WTC11 (cell line): ENCODE measurements at regions not wholly inside any gene's neighbourhood (a gene's known extent, or its start where the extent isn't known, plus 50 kb on each side); places are given as distances from the start of the nearest gene placed in this dataset.

ENCODE experiments used
- ATAC-seq: fragments of 200-7000 bp; cut with Tn5 transposase; 2 replicates; pipeline ENCODE4 v1.10.0; 2021; ENCODE audit warnings: mild to moderate bottlenecking, moderate library complexity
- CTCF ChIA-PET: fragments of 300-600 bp; sonication (Branson Sonifier 250); formaldehyde crosslinking; loops from one replicate; lab custom pipeline; 2021; ENCODE audit warnings: antibody characterized with exemption; lab: Charles Lee
- POLR2A ChIA-PET: fragments of 350-600 bp; sonication (Branson Sonifier 250); formaldehyde crosslinking; loops from one replicate; lab custom pipeline; 2021; ENCODE audit warnings: antibody characterized with exemption; lab: Charles Lee
- DNase-seq: peaks from one replicate; pipeline ENCODE4 v3.0.0; 2021; ENCODE audit warnings: low spot score
- H3K27ac Mint-ChIP-seq: 2 replicates; pipeline ENCODE4 v1.8.0; 2021; ENCODE audit warnings: mixed read lengths
- H3K27me3 Mint-ChIP-seq: 2 replicates; pipeline ENCODE4 v1.8.0; 2021; ENCODE audit warnings: low read depth, mild to moderate bottlenecking, moderate library complexity, mixed read lengths
- H3K36me3 Mint-ChIP-seq: 2 replicates; pipeline ENCODE4 v1.8.0; 2021; ENCODE audit warnings: mixed read lengths
- H3K4me1 Mint-ChIP-seq: 2 replicates; pipeline ENCODE4 v1.8.0; 2022; ENCODE audit warnings: mixed read lengths
- H3K4me3 Mint-ChIP-seq: 2 replicates; pipeline ENCODE4 v1.8.0; 2021; ENCODE audit warnings: mild to moderate bottlenecking, moderate library complexity, mixed read lengths
- H3K9me3 Mint-ChIP-seq: 2 replicates; pipeline ENCODE4 v1.8.0; 2021; ENCODE audit warnings: mixed read lengths
- ELF4 ChIP-seq: sonication (generic); formaldehyde crosslinking; IDR thresholded peaks from 2 replicates; pipeline ENCODE4 v1.8.1; 2022; ENCODE audit warnings: low read depth, mild to moderate bottlenecking, moderate library complexity, missing genetic modification reagents
- ETV6 ChIP-seq: sonication (generic); formaldehyde crosslinking; IDR thresholded peaks from 2 replicates; pipeline ENCODE4 v1.8.1; 2022; ENCODE audit warnings: mild to moderate bottlenecking, missing genetic modification reagents
- HMGA2 ChIP-seq: fragments of 250-450 bp; sonication (Bioruptor Pico); IDR thresholded peaks from 2 replicates; pipeline ENCODE4 v1.4.0; 2021; ENCODE audit warnings: mild to moderate bottlenecking, moderate library complexity
- JAZF1 ChIP-seq: fragments of 250-450 bp; sonication (Bioruptor Pico); IDR thresholded peaks from 2 replicates; pipeline ENCODE4 v1.9.0; 2021; ENCODE audit warnings: moderate library complexity, mild to moderate bottlenecking, inconsistent platforms
- NR1H2 ChIP-seq: sonication (generic); formaldehyde crosslinking; IDR thresholded peaks from 2 replicates; pipeline ENCODE4 v1.9.0; 2021; ENCODE audit warnings: mild to moderate bottlenecking, moderate library complexity, missing genetic modification reagents
- NR2C2 ChIP-seq: sonication (generic); formaldehyde crosslinking; IDR thresholded peaks from 2 replicates; pipeline ENCODE4 v1.8.0; 2022; ENCODE audit warnings: mild to moderate bottlenecking, missing genetic modification reagents
- NR3C1 ChIP-seq: sonication (generic); formaldehyde crosslinking; conservative IDR thresholded peaks from 2 replicates; pipeline ENCODE4 v1.8.1; 2023; ENCODE audit warnings: low read depth, mild to moderate bottlenecking, missing genetic modification reagents
- SMAD3 ChIP-seq: sonication (generic); formaldehyde crosslinking; IDR thresholded peaks from 2 replicates; pipeline ENCODE4 v1.8.0; 2022; ENCODE audit warnings: missing genetic modification reagents, mild to moderate bottlenecking, borderline replicate concordance
- SMAD4 ChIP-seq: sonication (generic); formaldehyde crosslinking; IDR thresholded peaks from 2 replicates; pipeline ENCODE4 v1.8.0; 2022; ENCODE audit warnings: mild to moderate bottlenecking, missing genetic modification reagents
- SOX15 ChIP-seq: fragments of 250-450 bp; sonication (Bioruptor Pico); IDR thresholded peaks from 2 replicates; pipeline ENCODE4 v1.9.0; 2021; ENCODE audit warnings: mild to moderate bottlenecking
- TEAD1 ChIP-seq: sonication (generic); formaldehyde crosslinking; IDR thresholded peaks from 2 replicates; pipeline ENCODE4 v1.8.0; 2022; ENCODE audit warnings: mild to moderate bottlenecking, missing genetic modification reagents
- ZNF232 ChIP-seq: sonication (generic); formaldehyde crosslinking; IDR thresholded peaks from 2 replicates; pipeline ENCODE4 v1.8.0; 2022; ENCODE audit warnings: mild to moderate bottlenecking, missing genetic modification reagents
- ZNF317 ChIP-seq: sonication (generic); formaldehyde crosslinking; IDR thresholded peaks from 2 replicates; pipeline ENCODE4 v1.8.1; 2023; ENCODE audit warnings: low read depth, mild to moderate bottlenecking, moderate library complexity, missing genetic modification reagents, borderline replicate concordance
- ZNF396 ChIP-seq: fragments of 250-450 bp; sonication (Bioruptor Pico); IDR thresholded peaks from 2 replicates; pipeline ENCODE4 v1.8.0; 2021; ENCODE audit warnings: mild to moderate bottlenecking, moderate library complexity, borderline replicate concordance
- TF ChIP-seq, protein P1 (sequence below): sonication (generic); formaldehyde crosslinking; conservative IDR thresholded peaks from 2 replicates; pipeline ENCODE4 v1.8.1; 2022; ENCODE audit warnings: mild to moderate bottlenecking, missing genetic modification reagents
- TF ChIP-seq, protein P2 (sequence below): sonication (generic); formaldehyde crosslinking; IDR thresholded peaks from 2 replicates; pipeline ENCODE4 v1.8.1; 2023; ENCODE audit warnings: mild to moderate bottlenecking, missing genetic modification reagents, moderate library complexity
- TF ChIP-seq, protein P3 (sequence below): fragments of 250-450 bp; sonication (Bioruptor Pico); IDR thresholded peaks from 2 replicates; pipeline ENCODE4 v1.9.0; 2021; ENCODE audit warnings: mild to moderate bottlenecking
- TF ChIP-seq, protein P4 (sequence below): sonication (generic); formaldehyde crosslinking; IDR thresholded peaks from 2 replicates; pipeline ENCODE4 v1.8.1; 2023; ENCODE audit warnings: mild to moderate bottlenecking, missing genetic modification reagents, moderate library complexity
- TF ChIP-seq, protein P5 (sequence below): sonication (generic); formaldehyde crosslinking; IDR thresholded peaks from 2 replicates; pipeline ENCODE4 v1.8.0; 2023; ENCODE audit warnings: missing genetic modification reagents, mild to moderate bottlenecking, borderline replicate concordance
- TF ChIP-seq, protein P6 (sequence below): sonication (generic); formaldehyde crosslinking; IDR thresholded peaks from 2 replicates; pipeline ENCODE4 v1.8.0; 2022; ENCODE audit warnings: missing genetic modification reagents

DNA sequence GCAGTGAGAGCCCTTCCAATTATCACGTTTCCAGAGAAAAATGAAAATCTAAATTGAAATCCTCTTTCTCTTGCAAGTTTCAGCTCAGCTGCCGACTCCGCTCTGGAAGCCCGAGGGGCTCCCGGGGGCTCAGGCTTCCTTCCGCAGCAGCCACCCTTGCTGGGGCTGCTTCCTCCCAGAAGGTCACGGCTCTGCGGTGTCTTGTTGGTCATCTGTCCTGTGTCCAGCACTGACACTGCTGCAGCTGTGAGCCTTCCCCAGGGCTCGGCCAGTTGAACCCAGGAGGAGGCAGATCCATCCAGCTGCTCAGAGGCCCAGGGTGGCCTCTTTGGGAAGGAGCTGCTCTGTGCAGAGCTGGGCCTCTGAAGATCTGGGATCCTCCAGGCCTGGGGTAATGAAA lies 1337.2 kb downstream of the TBC1D22A start:
- Mint-ChIP-seq H3K4me3 (no peak overlapping the region), H3K27ac (no peak overlapping the region), H3K4me1 (peaks cover 6% of the 10 kb centered on the region), H3K36me3 (no peaks in the 10 kb centered on the region), H3K27me3 (no peaks in the 10 kb centered on the region), H3K9me3 (0 out of 2 replicates have a peak, but pooled peaks cover 6% of the 10 kb centered on the region)
- no peak for ATAC-seq
- POLR2A ChIA-PET, result no interaction called here
- no peak for DNase-seq
- CTCF ChIA-PET, result no interaction called here
- no peak for TF ChIP-seq TEAD1 (CRISPR knock-in tag)
- TF ChIP-seq, protein P1, sequence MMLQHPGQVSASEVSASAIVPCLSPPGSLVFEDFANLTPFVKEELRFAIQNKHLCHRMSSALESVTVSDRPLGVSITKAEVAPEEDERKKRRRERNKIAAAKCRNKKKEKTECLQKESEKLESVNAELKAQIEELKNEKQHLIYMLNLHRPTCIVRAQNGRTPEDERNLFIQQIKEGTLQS, result no peak
- TF ChIP-seq ZNF396 (CRISPR knock-in tag), result no peak
- TF ChIP-seq ELF4 (CRISPR knock-in tag), result no peak
- TF ChIP-seq HMGA2, result no peak

DNA sequence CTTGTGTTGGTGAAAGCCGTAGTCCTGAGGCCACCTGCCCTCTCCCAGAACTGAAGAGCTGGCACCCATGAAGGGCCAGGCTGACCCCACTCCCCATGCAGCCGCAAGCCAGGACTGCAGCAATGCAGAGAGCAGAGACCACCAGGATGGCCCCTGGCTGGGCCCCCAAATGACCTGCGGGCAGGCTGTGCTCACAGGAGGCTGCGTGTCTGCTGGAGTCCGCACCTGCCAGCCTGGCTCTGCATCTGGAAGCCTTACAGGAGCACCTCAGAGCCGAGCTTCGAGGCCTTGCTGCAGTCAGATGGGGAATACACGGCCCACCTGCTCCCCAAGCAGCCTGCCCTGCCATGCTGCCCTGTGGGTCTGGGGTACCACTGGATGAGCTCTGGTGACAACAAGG lies 1336.8 kb downstream of the TBC1D22A start:
- Mint-ChIP-seq H3K4me3 (no peak overlapping the region), H3K4me1 (peaks cover 6% of the 10 kb centered on the region), H3K27ac (no peak overlapping the region), H3K36me3 (no peaks in the 10 kb centered on the region), H3K9me3 (0 out of 2 replicates have a peak, but pooled peaks cover 6% of the 10 kb centered on the region), H3K27me3 (no peaks in the 10 kb centered on the region)
- ATAC-seq (no peak), DNase-seq (no peak)
- CTCF ChIA-PET, result no interaction called here
- POLR2A ChIA-PET, result no interaction called here
- TF ChIP-seq, protein P1, result no peak
- no peak for TF ChIP-seq NR1H2
- TF ChIP-seq JAZF1, result no peak
- TF ChIP-seq NR3C1, result no peak
- TF ChIP-seq ETV6 (CRISPR knock-in tag), result no peak
- TF ChIP-seq, protein P2, sequence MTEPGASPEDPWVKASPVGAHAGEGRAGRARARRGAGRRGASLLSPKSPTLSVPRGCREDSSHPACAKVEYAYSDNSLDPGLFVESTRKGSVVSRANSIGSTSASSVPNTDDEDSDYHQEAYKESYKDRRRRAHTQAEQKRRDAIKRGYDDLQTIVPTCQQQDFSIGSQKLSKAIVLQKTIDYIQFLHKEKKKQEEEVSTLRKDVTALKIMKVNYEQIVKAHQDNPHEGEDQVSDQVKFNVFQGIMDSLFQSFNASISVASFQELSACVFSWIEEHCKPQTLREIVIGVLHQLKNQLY (CRISPR knock-in tag), result no peak
- no peak for TF ChIP-seq NR2C2 (CRISPR knock-in tag)
- no peak for TF ChIP-seq ZNF396 (CRISPR knock-in tag)
- TF ChIP-seq, protein P3, sequence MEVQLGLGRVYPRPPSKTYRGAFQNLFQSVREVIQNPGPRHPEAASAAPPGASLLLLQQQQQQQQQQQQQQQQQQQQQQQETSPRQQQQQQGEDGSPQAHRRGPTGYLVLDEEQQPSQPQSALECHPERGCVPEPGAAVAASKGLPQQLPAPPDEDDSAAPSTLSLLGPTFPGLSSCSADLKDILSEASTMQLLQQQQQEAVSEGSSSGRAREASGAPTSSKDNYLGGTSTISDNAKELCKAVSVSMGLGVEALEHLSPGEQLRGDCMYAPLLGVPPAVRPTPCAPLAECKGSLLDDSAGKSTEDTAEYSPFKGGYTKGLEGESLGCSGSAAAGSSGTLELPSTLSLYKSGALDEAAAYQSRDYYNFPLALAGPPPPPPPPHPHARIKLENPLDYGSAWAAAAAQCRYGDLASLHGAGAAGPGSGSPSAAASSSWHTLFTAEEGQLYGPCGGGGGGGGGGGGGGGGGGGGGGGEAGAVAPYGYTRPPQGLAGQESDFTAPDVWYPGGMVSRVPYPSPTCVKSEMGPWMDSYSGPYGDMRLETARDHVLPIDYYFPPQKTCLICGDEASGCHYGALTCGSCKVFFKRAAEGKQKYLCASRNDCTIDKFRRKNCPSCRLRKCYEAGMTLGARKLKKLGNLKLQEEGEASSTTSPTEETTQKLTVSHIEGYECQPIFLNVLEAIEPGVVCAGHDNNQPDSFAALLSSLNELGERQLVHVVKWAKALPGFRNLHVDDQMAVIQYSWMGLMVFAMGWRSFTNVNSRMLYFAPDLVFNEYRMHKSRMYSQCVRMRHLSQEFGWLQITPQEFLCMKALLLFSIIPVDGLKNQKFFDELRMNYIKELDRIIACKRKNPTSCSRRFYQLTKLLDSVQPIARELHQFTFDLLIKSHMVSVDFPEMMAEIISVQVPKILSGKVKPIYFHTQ (CRISPR knock-in tag), result no peak
- TF ChIP-seq ZNF317 (CRISPR knock-in tag), result no peak
- TF ChIP-seq, protein P4, sequence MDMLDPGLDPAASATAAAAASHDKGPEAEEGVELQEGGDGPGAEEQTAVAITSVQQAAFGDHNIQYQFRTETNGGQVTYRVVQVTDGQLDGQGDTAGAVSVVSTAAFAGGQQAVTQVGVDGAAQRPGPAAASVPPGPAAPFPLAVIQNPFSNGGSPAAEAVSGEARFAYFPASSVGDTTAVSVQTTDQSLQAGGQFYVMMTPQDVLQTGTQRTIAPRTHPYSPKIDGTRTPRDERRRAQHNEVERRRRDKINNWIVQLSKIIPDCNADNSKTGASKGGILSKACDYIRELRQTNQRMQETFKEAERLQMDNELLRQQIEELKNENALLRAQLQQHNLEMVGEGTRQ (CRISPR knock-in tag), result no peak
- TF ChIP-seq HMGA2, result no peak
- TF ChIP-seq SMAD4 (CRISPR knock-in tag), result no peak
- TF ChIP-seq, protein P5, sequence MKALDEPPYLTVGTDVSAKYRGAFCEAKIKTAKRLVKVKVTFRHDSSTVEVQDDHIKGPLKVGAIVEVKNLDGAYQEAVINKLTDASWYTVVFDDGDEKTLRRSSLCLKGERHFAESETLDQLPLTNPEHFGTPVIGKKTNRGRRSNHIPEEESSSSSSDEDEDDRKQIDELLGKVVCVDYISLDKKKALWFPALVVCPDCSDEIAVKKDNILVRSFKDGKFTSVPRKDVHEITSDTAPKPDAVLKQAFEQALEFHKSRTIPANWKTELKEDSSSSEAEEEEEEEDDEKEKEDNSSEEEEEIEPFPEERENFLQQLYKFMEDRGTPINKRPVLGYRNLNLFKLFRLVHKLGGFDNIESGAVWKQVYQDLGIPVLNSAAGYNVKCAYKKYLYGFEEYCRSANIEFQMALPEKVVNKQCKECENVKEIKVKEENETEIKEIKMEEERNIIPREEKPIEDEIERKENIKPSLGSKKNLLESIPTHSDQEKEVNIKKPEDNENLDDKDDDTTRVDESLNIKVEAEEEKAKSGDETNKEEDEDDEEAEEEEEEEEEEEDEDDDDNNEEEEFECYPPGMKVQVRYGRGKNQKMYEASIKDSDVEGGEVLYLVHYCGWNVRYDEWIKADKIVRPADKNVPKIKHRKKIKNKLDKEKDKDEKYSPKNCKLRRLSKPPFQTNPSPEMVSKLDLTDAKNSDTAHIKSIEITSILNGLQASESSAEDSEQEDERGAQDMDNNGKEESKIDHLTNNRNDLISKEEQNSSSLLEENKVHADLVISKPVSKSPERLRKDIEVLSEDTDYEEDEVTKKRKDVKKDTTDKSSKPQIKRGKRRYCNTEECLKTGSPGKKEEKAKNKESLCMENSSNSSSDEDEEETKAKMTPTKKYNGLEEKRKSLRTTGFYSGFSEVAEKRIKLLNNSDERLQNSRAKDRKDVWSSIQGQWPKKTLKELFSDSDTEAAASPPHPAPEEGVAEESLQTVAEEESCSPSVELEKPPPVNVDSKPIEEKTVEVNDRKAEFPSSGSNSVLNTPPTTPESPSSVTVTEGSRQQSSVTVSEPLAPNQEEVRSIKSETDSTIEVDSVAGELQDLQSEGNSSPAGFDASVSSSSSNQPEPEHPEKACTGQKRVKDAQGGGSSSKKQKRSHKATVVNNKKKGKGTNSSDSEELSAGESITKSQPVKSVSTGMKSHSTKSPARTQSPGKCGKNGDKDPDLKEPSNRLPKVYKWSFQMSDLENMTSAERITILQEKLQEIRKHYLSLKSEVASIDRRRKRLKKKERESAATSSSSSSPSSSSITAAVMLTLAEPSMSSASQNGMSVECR (CRISPR knock-in tag), result no peak
- TF ChIP-seq SOX15 (CRISPR knock-in tag), result no peak
- TF ChIP-seq SMAD3 (CRISPR knock-in tag), result no peak
- TF ChIP-seq ELF4 (CRISPR knock-in tag), result no peak
- no peak for TF ChIP-seq ZNF232 (CRISPR knock-in tag)
- TF ChIP-seq, protein P6, sequence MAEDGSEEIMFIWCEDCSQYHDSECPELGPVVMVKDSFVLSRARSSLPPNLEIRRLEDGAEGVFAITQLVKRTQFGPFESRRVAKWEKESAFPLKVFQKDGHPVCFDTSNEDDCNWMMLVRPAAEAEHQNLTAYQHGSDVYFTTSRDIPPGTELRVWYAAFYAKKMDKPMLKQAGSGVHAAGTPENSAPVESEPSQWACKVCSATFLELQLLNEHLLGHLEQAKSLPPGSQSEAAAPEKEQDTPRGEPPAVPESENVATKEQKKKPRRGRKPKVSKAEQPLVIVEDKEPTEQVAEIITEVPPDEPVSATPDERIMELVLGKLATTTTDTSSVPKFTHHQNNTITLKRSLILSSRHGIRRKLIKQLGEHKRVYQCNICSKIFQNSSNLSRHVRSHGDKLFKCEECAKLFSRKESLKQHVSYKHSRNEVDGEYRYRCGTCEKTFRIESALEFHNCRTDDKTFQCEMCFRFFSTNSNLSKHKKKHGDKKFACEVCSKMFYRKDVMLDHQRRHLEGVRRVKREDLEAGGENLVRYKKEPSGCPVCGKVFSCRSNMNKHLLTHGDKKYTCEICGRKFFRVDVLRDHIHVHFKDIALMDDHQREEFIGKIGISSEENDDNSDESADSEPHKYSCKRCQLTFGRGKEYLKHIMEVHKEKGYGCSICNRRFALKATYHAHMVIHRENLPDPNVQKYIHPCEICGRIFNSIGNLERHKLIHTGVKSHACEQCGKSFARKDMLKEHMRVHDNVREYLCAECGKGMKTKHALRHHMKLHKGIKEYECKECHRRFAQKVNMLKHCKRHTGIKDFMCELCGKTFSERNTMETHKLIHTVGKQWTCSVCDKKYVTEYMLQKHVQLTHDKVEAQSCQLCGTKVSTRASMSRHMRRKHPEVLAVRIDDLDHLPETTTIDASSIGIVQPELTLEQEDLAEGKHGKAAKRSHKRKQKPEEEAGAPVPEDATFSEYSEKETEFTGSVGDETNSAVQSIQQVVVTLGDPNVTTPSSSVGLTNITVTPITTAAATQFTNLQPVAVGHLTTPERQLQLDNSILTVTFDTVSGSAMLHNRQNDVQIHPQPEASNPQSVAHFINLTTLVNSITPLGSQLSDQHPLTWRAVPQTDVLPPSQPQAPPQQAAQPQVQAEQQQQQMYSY (CRISPR knock-in tag), result no peak
